ENCODE measurements at regions not wholly inside any gene's neighbourhood (a gene's known extent, or its start where the extent isn't known, plus 50 kb on each side); places are given as distances from the start of the nearest gene placed in this dataset.

GRCh38 chr20:20836836-20837235 lies 124.4 kb upstream of the RALGAPA2 start:
- no peak overlapping the region for H3K27ac ChIP-seq
- WGBS, 2 donors, result 50% methylated on average over 6 of the region's 6 CpGs
- H3K27me3 ChIP-seq, result no peaks in the 10 kb centered on the region
- no peak for DNase-seq
- intact Hi-C loops (cut with DNase I), result no loop called here
- H3K4me3 ChIP-seq (replicated peaks in 1 of 3), result no peak overlapping the region
- no peaks in the 10 kb centered on the region for H3K36me3 ChIP-seq
- no peaks in the 10 kb centered on the region for H3K9me3 ChIP-seq
- TF ChIP-seq POLR2A (IDR thresholded peaks at IDR 0.05), result no peak
- TF ChIP-seq CTCF (IDR thresholded peaks at IDR 0.05), result no peak
- H3K4me1 ChIP-seq, result peaks cover 0 to 4% of the 10 kb centered on the region in 2 donors

GRCh38 chr20:20835897-20836296 lies 123.5 kb upstream of the RALGAPA2 start:
- no peaks in the 10 kb centered on the region for H3K9me3 ChIP-seq
- DNase-seq, result peak; percentile 29 to 31
- no peaks in the 10 kb centered on the region for H3K27me3 ChIP-seq
- no peak overlapping the region for H3K4me3 ChIP-seq (replicated peaks in 1 of 3)
- peaks cover 0 to 4% of the 10 kb centered on the region in 2 donors for H3K4me1 ChIP-seq
- 41 to 57% methylated on average over 7 of the region's 7 CpGs for WGBS, 2 donors
- H3K36me3 ChIP-seq, result no peaks in the 10 kb centered on the region
- intact Hi-C loops (cut with DNase I), result no loop called here
- H3K27ac ChIP-seq, result no peak overlapping the region
- no peak for TF ChIP-seq POLR2A (IDR thresholded peaks at IDR 0.05)
- no peak for TF ChIP-seq CTCF (IDR thresholded peaks at IDR 0.05)

- WGBS, 2 donors, result 91 to 97% methylated on average over 1 of the region's 1 CpG
- Histone ChIP-seq H3K4me3 (replicated peaks in 1 of 3) (no peak overlapping the region), H3K36me3 (no peaks in the 10 kb centered on the region), H3K9me3 (no peaks in the 10 kb centered on the region), H3K27me3 (no peaks in the 10 kb centered on the region), H3K27ac (no peak overlapping the region), H3K4me1 (peaks cover 0 to 4% of the 10 kb centered on the region in 2 donors)
- intact Hi-C loops (cut with DNase I), result no loop called here
- TF ChIP-seq POLR2A (IDR thresholded peaks at IDR 0.05), result no peak
- no peak for TF ChIP-seq CTCF (IDR thresholded peaks at IDR 0.05)
- no peak for DNase-seq
These were observed 121.6 kb upstream of the RALGAPA2 start for GRCh38 chr20:20834008-20834407.

GRCh38 chr20:20832715-20833114 lies 120.3 kb upstream of the RALGAPA2 start:
- 50 to 70% methylated on average over 1 of the region's 1 CpG for WGBS, 2 donors
- intact Hi-C loops (cut with DNase I), result no loop called here

GRCh38 chr20:20831794-20832193 lies 119.3 kb upstream of the RALGAPA2 start:
- 86 to 94% methylated on average over 6 of the region's 6 CpGs for WGBS, 2 donors
- Histone ChIP-seq H3K4me3 (replicated peaks in 1 of 3) (no peak overlapping the region), H3K4me1 (no peaks in the 10 kb centered on the region), H3K27ac (no peak overlapping the region), H3K9me3 (no peaks in the 10 kb centered on the region), H3K27me3 (no peaks in the 10 kb centered on the region), H3K36me3 (no peaks in the 10 kb centered on the region)
- no peak for TF ChIP-seq POLR2A (IDR thresholded peaks at IDR 0.05)
- TF ChIP-seq CTCF (IDR thresholded peaks at IDR 0.05), result no peak
- intact Hi-C loops (cut with DNase I), result no loop called here
- no peak for DNase-seq

More at GRCh38 chr20:20832715-20833114, 120.3 kb upstream of the RALGAPA2 start:
- no peak for TF ChIP-seq POLR2A (IDR thresholded peaks at IDR 0.05)
- TF ChIP-seq CTCF (IDR thresholded peaks at IDR 0.05), result no peak
- H3K27ac ChIP-seq, result no peak overlapping the region
- no peak overlapping the region for H3K4me3 ChIP-seq (replicated peaks in 1 of 3)
- no peak for DNase-seq
- peaks cover 0 to 3% of the 10 kb centered on the region in 2 donors for H3K4me1 ChIP-seq
- no peaks in the 10 kb centered on the region for H3K36me3 ChIP-seq
- no peaks in the 10 kb centered on the region for H3K27me3 ChIP-seq
- no peaks in the 10 kb centered on the region for H3K9me3 ChIP-seq

All from thyroid gland (tissue), 4 donors.